ENCODE measurements at regions not wholly inside any gene's neighbourhood (a gene's known extent, or its start where the extent isn't known, plus 50 kb on each side); places are given as distances from the start of the nearest gene placed in this dataset.

- H3K27ac ChIP-seq, result no peak overlapping the region
- no peak for TF ChIP-seq CTCF (IDR thresholded peaks at IDR 0.05)
- TF ChIP-seq ZFX (IDR thresholded peaks at IDR 0.05; ENCODE audit: borderline replicate concordance), result no peak
These were observed 971.6 kb downstream of the ZPLD1 start for GRCh38 chr3:103406320-103406850.

GRCh38 chr3:103410231-103410630, 975.4 kb downstream of the ZPLD1 start:
- TF ChIP-seq ZFX (IDR thresholded peaks at IDR 0.05; ENCODE audit: borderline replicate concordance) (no peak), CTCF (IDR thresholded peaks at IDR 0.05) (peak; percentile 17; the same call in 1 of the 2 replicates)
- no peak overlapping the region for H3K27ac ChIP-seq

- TF ChIP-seq CTCF (IDR thresholded peaks at IDR 0.05), result no peak
- no peak for TF ChIP-seq ZFX (IDR thresholded peaks at IDR 0.05; ENCODE audit: borderline replicate concordance)
- no peak overlapping the region for H3K27ac ChIP-seq
These were observed 986.6 kb downstream of the ZPLD1 start for GRCh38 chr3:103421460-103421859.

GRCh38 chr3:103437883-103438282, 1003.1 kb downstream of the ZPLD1 start:
- peak overlapping the region; percentile 19; the same call in 1 of the 2 replicates for H3K27ac ChIP-seq
- TF ChIP-seq CTCF (IDR thresholded peaks at IDR 0.05) (no peak), ZFX (IDR thresholded peaks at IDR 0.05; ENCODE audit: borderline replicate concordance) (no peak)

- TF ChIP-seq ZFX (IDR thresholded peaks at IDR 0.05; ENCODE audit: borderline replicate concordance) (no peak), CTCF (IDR thresholded peaks at IDR 0.05) (peak; percentile 35)
These were observed 1005.9 kb downstream of the ZPLD1 start for GRCh38 chr3:103440539-103441203.

GRCh38 chr3:103446953-103447629, 1012.3 kb downstream of the ZPLD1 start:
- TF ChIP-seq CTCF (IDR thresholded peaks at IDR 0.05) (no peak), ZFX (IDR thresholded peaks at IDR 0.05; ENCODE audit: borderline replicate concordance) (no peak)
- no peak overlapping the region for H3K27ac ChIP-seq

More at GRCh38 chr3:103440539-103441203, 1005.9 kb downstream of the ZPLD1 start:
- H3K27ac ChIP-seq, result no peak overlapping the region

GRCh38 chr3:103453152-103453551, 1018.3 kb downstream of the ZPLD1 start:
- TF ChIP-seq CTCF (IDR thresholded peaks at IDR 0.05) (no peak), ZFX (IDR thresholded peaks at IDR 0.05; ENCODE audit: borderline replicate concordance) (no peak)

More at GRCh38 chr3:103453152-103453551, 1018.3 kb downstream of the ZPLD1 start:
- H3K27ac ChIP-seq, result no peak overlapping the region

All from 22Rv1 (cell line).